HTR-8/SVneo (cell line): ENCODE measurements at regions not wholly inside any gene's neighbourhood (a gene's known extent, or its start where the extent isn't known, plus 50 kb on each side); places are given as distances from the start of the nearest gene placed in this dataset.
A peak's percentile ranks its signal among the peaks of the same experiment; 100 is the strongest.

ENCODE experiments used
- DNase-seq: peaks from one replicate; pipeline ENCODE4 v3.0.0; 2011; ENCODE audit warnings: low spot score, mixed read lengths; ENCODE audit not compliant: insufficient read length
- FAIRE-seq: peaks from 2 replicates; lab custom pipeline; 2011; peaks lifted over from hg19 to GRCh38; lab: Jason Lieb, UNC

DNA sequence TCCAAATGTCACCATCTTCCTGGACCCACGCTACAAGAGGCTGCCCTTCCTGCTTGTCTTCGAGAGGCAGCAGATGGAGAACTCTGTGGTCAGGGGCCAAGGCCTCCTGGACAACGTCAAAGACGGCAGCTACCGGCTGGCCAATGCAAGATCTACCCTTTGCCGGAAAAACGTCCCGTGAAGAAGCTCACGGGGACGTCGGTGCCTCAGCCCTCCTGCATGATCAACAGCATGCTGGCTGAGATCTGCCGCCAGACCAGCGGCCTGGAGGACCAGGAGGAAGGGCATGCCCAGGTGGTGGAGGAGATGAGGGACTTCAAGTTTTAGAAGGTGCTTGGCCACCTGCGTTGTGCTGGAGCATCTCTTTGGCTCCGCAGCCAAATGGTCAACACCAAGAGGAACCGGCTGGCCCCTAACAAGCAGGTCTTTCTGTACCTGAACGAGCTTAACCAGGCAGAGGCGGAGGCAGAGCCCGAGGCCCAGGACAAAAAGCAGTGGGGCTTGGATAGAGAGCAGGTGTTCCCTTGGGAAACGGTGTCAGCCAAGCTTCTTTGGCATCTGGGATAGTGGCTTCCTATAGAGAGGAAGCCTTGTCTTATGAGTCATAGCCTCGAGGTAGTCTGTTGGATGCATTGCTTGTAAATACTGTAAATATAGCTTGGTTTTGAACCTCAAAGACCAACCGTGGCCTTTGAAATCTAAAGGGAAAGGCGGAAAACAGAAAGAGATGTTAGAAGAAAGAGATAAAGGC, 94.8 kb upstream of the ELOVL6 start:
- no peak for FAIRE-seq
- DNase-seq, result no peak

DNA sequence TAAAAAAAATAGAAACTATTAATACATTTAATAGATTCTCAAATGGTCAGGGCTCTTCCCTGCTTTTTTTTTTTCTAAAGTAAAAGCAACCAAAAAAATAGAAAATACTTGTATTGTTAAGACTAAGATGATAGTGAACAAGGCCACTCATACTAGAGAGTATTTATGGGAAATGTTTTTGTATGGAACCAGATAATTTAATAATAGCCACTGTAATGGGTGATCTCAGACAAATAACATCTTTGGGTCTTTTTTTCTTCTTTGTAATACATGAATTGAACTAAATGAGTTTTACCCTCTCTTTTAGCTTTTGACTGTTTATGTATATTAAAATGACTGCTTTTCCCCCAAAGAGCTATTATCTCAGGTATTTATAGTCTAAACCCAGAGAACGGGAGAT, 92.1 kb upstream of the ELOVL6 start:
- no peak for DNase-seq
- FAIRE-seq, result no peak

DNA sequence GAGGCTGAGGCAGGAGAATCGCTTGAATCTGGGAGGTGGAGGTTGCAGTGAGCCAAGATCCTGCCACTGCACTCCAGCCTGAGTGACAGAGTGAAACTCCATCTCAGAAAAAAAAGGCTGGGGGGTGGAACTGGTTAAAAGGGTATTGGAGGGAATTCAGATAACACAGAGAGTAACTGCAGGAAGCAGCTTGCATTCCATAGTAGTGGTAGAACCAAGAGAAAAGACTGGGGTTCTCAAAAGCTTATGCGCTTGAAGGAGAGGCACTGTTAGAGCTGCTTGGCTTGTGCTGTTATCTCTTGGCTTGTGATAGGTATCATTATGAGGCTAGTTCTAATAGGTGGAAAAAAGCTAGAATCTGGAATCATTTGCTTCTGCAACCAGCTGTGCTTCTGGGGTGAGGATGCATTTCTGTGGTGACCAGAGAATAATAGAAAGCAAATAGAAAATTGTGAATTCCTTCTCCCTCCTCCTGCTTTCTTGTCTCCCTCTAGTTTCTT, 91.2 kb upstream of the ELOVL6 start:
- no peak for FAIRE-seq
- no peak for DNase-seq

DNA sequence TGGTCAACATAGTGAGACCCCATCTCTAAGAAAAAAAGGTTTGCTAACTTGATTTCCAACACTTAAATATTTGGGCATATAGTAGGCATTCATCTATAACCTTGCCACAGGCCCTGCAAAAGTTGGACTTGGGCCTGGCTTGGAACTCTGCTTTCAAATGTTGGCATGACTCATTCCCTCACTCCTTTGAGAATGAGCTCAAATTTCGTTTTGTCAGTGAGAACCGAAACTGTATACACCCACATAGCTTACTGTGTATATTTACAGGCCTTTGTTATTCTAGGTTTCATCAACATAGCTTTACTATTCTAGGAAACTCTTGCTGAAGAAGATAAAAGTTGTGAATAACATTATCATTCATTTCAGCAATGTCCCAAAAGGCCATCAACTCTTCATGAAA, 88.7 kb upstream of the ELOVL6 start:
- FAIRE-seq (peak; percentile 23), DNase-seq (peak; percentile 52)

DNA sequence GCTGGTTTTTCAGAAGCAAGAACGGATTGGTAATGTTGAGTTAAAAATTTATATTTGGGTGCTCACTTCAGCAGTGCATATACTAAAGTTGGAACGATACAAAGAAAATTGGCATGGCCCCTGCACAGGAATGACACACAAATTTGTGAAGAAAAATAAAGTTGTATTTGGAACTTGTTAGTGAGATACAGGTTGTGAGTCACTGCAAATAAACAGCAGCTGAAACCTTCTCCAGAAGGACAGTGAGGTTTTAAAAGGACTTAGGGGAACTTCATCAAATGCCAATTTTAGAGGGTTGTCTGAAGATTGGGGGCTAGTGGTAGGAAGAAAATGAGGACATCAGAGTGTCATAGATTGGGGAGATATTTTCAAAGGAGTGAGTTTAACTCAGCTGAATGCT, 79.7 kb upstream of the ELOVL6 start:
- DNase-seq (no peak), FAIRE-seq (no peak)

DNA sequence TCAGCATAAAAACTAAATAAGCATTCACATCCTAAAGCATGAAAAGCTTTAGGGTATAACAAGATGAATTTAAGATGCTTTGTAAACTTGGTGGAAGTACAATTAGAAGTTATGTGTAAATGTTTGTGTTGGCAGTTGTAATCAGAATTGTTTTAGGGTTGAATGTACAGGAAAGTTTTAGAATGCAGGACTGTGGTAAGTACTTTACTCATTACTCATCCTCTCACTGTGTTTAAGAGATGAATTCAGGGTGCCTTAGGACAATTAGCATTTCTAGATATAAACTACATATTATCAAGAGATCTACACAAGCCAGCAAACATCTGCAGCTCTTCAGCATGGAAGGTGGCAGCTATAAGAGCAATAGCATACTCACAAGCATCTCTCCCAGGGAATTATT, 77.5 kb upstream of the ELOVL6 start:
- DNase-seq, result no peak
- FAIRE-seq, result no peak

DNA sequence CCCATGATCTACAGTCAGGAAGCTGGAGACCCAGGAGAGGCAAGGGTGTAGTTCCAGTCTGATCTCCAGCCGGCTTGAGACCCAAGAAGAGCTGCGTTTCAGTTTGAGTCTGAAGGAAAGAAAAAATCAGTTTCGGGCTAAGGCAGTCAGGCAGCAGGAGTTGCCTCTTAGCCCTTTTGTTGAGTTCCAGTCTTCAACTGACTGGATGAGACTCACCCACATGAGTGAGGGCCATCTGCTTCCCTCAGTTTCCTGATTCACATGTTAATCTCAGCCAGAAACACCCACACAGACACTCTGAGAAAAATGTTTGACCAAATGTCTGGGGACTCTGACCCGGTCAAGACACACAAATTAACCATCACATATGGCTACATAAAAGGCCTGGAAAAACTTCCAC, 73.6 kb upstream of the ELOVL6 start:
- FAIRE-seq (no peak), DNase-seq (no peak)

DNA sequence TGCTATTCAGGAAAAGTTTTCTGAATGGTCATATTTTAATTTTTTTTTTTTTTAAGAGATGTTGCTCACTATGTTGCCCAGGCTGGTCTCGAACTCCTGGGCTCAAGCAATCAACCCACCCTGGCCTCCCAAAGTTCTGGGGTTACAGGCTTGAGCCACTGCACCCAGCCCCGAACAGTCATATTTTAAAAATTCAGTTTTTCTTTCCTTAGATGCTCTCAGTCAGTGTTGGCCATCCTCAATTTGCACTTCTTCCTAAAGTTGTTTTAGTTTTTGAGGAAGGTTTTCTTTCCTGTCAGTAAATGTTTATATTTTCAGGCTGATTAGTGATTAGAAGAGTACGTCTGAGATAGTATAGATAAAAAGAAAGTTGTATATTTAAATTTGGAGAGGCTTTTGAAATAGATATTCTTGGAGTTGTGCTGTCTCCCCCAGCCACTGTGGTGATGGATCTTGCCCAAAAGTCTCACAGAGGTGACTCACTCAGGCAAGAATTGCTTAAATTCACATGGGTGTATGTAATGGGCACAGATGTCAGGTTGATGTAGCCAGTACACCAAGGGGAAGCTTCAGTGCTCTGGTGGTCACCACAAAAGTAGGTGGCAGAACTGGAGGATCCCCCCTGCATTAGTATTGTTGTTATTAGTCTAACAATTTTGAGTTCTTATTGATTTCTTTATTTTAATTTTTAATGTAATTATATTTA, 72.2 kb upstream of the ELOVL6 start:
- FAIRE-seq, result no peak

DNA sequence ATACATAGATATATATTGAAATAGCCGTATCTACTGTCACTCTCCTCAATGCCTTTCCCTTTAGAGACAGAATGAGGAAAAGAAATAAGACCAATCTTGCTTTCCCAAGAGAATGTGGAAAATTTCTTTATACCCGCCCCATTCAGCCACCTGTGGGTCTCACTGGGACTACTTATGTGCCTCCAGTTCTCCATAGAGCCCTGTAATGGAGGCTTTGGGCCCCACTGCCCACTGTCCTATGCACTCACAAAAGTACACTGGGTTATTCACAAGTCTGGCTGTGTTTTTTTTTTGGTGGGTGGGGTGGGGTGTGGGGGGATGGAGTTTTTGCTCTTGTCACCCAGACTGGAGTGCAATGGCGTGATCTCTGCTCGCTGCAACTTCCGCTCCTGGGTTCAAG, 70.4 kb upstream of the ELOVL6 start:
- FAIRE-seq (no peak), DNase-seq (no peak)

More for the DNA sequence above, 72.2 kb upstream of the ELOVL6 start:
- peak; percentile 35 for DNase-seq

DNA sequence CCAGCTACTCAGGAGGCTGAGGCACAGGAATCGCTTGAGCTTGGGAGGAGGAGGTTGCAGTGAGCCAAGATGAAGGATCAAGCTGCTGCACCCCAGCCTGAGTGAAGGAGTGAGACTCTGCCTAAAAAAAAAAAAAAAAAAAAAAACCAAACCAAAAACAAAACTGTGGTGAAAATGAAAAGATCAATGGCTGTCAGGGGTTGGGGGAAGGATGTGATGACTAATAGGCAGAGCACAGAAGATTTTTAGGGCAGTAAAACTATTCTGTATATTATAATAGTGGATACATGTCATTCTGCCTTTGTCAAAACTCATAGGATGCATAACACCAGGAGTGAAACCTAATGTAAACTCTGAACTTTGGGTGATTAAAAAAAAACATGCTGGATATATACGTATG, 69.9 kb upstream of the ELOVL6 start:
- no peak for DNase-seq
- FAIRE-seq, result no peak

DNA sequence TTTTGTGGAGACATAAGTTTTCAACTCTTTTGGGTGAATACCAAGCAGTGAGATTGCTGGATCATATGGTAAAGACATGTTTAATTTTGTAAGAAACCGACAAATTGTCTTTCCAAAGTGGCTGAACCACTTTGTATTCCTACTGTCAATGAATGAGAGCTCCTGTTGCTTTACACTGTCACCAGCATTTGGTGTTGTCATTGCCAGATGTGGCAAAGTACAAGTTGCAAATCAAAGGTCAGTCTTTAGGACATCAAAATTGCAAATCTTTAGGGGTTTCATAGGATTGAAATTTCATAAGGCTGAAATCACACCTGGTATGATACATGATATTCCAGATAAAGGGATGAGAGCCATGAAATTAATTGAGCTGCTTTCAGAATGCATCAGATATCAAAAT, 67.7 kb upstream of the ELOVL6 start:
- FAIRE-seq (no peak), DNase-seq (no peak)

DNA sequence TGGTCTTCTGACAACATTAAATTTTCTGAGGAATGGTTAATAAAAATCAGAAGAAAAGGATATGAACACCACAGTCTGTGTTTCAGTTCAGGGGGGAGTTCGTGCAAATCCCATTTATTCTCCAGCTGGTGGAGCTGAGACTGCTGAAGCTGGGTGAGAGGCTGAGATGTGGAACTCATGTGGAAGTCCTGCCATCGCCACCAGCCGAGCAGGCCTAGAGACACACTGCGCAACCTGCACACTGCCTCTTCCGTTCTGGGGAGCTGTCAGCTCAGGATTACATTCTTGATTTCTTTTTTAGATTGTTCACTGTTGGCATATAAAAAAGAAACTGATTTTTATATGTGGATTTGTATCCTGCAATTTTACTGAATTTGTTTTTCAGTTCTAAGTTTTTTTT, 66.6 kb upstream of the ELOVL6 start:
- FAIRE-seq, result no peak
- DNase-seq, result no peak

DNA sequence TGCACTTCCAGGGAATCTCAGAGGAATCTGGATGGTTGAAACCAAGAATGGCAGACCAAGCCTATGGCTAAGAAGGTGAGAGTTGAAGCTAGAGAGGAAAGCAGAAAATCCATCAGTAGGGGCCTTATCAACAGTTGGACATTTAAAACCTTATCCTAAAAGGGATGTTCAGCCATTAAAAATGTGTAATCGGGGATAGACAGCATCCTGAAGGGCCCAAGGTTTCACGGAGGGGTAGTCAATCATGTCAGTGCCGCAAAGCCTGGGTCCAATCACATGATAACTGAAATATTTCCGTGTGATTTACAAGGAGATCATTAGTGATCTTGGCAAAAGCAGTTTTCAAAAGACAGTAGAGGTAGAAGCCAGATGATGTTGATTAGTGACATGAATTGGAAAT, 61.9 kb upstream of the ELOVL6 start:
- DNase-seq (no peak), FAIRE-seq (no peak)

DNA sequence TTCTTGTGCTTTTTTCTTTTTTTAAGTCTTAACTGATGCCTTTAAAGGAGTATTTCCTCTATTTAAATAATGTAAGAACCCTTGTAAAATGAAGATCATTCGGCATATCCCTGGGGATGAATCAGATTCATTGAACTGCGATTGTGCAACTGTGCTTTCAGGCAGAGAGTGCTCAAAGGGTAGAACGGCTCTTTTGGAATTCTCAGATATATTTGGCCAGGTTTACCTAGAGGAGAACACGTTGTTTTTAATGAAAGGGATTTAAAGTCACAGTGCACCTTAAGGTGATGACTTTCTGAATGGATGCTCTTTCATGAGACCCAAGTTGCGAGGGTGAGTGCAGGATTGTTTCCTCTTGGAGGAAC, 51.6 kb upstream of the ELOVL6 start:
- DNase-seq (no peak), FAIRE-seq (no peak)

DNA sequence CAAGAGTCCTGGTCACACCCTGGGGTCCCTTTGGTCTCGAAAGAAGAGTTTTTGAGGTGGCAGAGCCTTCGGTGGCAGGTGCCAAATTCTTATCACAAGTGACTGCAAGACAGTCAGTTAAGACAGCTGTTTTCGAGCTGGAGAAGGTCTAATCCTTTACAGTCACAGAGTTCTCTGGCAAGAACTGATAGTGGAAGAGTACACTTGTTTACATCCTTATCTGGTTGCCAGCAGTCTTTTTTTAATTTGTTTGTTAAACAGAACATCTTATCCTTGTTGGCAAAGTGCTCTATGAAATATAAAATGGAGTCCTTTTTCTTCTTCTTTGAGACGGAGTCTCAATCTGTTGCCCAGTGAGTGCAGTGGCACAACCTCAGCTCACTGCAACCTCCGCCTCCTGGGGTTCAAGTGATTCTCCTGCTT, 50.4 kb upstream of the ELOVL6 start:
- FAIRE-seq (no peak), DNase-seq (no peak)
